NCI-H82 treated with DMSO at 0.1 percent for 48 hours (cell line): ENCODE measurements at regions not wholly inside any gene's neighbourhood (a gene's known extent, or its start where the extent isn't known, plus 50 kb on each side); places are given as distances from the start of the nearest gene placed in this dataset.

Source experiments
- DNase-seq: peaks from one replicate; lab custom pipeline; 2025; ENCODE audit not compliant: unreplicated experiment; lab: John Stamatoyannopoulos, UW

GRCh38 chr7:31175672-31176071 is 123.6 kb downstream of the ADCYAP1R1 start:
- no peak for DNase-seq

- DNase-seq = no peak
These were observed 119.9 kb downstream of the ADCYAP1R1 start for GRCh38 chr7:31171984-31172383.

- no peak for DNase-seq
These were observed 119.2 kb downstream of the ADCYAP1R1 start for GRCh38 chr7:31171216-31171785.
